SU-DHL-6 (cell line): ENCODE measurements at regions not wholly inside any gene's neighbourhood (a gene's known extent, or its start where the extent isn't known, plus 50 kb on each side); places are given as distances from the start of the nearest gene placed in this dataset.

Experiments used
- EZH2phosphoT487 ChIP-seq: fragments of 200-600 bp; sonication (generic), shearing (Covaris generic); conservative IDR thresholded peaks from 2 replicates; pipeline ENCODE4 v1.6.1; 2018; ENCODE audit warnings: mild to moderate bottlenecking, antibody characterized with exemption, low read length, moderate library complexity, mixed read lengths
- TF ChIP-seq, protein P1 (sequence below): fragments of 200-600 bp; sonication (generic); IDR thresholded peaks from one replicate; pipeline ENCODE4 v1.5.1; 2017; ENCODE audit warnings: antibody characterized with exemption, mild to moderate bottlenecking, low read length, moderate library complexity; ENCODE audit not compliant: insufficient read depth, poor library complexity, severe bottlenecking

DNA sequence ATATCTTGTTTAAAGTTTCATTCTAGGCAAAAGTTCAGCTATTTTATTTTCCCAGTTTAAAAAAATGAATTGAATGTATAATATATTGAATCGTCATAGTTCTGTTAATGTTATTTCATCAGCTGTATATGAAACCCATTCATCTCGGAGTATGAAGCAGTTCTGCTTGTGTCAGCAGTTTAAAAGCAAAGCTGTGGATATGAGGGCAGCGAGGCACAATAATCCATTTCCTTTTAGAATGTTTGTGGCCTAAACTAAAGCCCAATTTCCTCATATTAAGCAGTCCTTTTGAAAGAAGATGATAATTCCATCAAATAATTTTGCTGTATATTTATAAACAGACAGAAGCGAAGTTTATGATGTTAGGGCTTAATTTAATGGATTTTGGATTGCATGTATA, 300.1 kb downstream of the SAMD5 start:
- TF ChIP-seq, protein P1, sequence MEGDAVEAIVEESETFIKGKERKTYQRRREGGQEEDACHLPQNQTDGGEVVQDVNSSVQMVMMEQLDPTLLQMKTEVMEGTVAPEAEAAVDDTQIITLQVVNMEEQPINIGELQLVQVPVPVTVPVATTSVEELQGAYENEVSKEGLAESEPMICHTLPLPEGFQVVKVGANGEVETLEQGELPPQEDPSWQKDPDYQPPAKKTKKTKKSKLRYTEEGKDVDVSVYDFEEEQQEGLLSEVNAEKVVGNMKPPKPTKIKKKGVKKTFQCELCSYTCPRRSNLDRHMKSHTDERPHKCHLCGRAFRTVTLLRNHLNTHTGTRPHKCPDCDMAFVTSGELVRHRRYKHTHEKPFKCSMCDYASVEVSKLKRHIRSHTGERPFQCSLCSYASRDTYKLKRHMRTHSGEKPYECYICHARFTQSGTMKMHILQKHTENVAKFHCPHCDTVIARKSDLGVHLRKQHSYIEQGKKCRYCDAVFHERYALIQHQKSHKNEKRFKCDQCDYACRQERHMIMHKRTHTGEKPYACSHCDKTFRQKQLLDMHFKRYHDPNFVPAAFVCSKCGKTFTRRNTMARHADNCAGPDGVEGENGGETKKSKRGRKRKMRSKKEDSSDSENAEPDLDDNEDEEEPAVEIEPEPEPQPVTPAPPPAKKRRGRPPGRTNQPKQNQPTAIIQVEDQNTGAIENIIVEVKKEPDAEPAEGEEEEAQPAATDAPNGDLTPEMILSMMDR = no peak
- no peak for TF ChIP-seq EZH2phosphoT487
